Chondrocyte (in vitro differentiated cells): ENCODE measurements at regions not wholly inside any gene's neighbourhood (a gene's known extent, or its start where the extent isn't known, plus 50 kb on each side); places are given as distances from the start of the nearest gene placed in this dataset.

Experiments
- DNase-seq: peaks from one replicate; pipeline ENCODE4 v3.0.0; 2021; ENCODE audit warnings: mixed read lengths, low spot score
- H3K27ac Mint-ChIP-seq: one replicate; pipeline ENCODE4 v1.8.0; 2021; ENCODE audit warnings: mild to moderate bottlenecking, moderate library complexity, mixed read lengths; ENCODE audit not compliant: unreplicated experiment
- H3K27me3 Mint-ChIP-seq: 2 replicates; pipeline ENCODE4 v1.8.0; 2021; ENCODE audit warnings: low read depth, mixed read lengths
- H3K36me3 Mint-ChIP-seq: 2 replicates; pipeline ENCODE4 v1.8.0; 2021; ENCODE audit warnings: low read depth, mixed read lengths
- H3K4me1 Mint-ChIP-seq: 2 replicates; pipeline ENCODE4 v1.8.0; 2021; ENCODE audit warnings: low read depth, mild to moderate bottlenecking, mixed read lengths
- H3K4me3 Mint-ChIP-seq: one replicate; pipeline ENCODE4 v1.8.0; 2021; ENCODE audit warnings: mild to moderate bottlenecking, moderate library complexity, mixed read lengths; ENCODE audit not compliant: unreplicated experiment
- H3K9me3 Mint-ChIP-seq: 2 replicates; pipeline ENCODE4 v1.8.0; 2021; ENCODE audit warnings: low read depth, mixed read lengths
- CTCF ChIP-seq: fragments of 200-600 bp; sonication (generic); IDR thresholded peaks from 2 replicates; pipeline ENCODE4 v1.5.0; 2021; ENCODE audit warnings: antibody characterized with exemption, mild to moderate bottlenecking, moderate library complexity

GRCh38 chr15:72962054-72962702 lies 90.1 kb upstream of the NEO1 start:
- peaks cover 20% of the 10 kb centered on the region for H3K9me3 Mint-ChIP-seq
- no peak overlapping the region for H3K27ac Mint-ChIP-seq
- H3K4me3 Mint-ChIP-seq, result no peak overlapping the region
- H3K4me1 Mint-ChIP-seq, result no peaks in the 10 kb centered on the region
- H3K27me3 Mint-ChIP-seq, result peaks cover 5% of the 10 kb centered on the region
- DNase-seq, result no peak
- no peak for TF ChIP-seq CTCF
- peaks cover under 1% of the 10 kb centered on the region for H3K36me3 Mint-ChIP-seq

- peaks cover 20% of the 10 kb centered on the region for H3K9me3 Mint-ChIP-seq
- H3K36me3 Mint-ChIP-seq, result peaks cover 2% of the 10 kb centered on the region
- peaks cover 8% of the 10 kb centered on the region for H3K27me3 Mint-ChIP-seq
- H3K27ac Mint-ChIP-seq, result no peak overlapping the region
- TF ChIP-seq CTCF, result no peak
- no peaks in the 10 kb centered on the region for H3K4me1 Mint-ChIP-seq
- no peak for DNase-seq
- H3K4me3 Mint-ChIP-seq, result no peak overlapping the region
Observed at GRCh38 chr15:72961346-72961745, 90.9 kb upstream of the NEO1 start.

DNA sequence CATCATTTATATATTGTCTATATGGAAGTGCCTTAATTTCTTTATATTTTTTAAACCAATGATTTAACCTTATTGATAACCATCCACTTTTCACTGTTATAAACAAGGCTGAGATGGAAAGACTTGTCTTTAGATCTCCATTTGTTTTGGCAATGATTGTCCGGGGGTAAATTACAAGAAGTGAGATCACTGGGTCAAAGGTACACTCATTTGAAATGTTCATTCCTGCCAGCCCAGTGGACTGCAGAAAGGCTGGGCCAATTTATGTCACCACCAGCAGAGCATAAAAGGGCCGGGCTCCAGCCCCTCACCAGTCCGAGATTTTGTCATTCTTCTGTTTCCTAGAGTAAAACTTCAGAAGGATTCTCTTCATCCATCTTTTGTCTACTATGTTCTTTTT lies 93.6 kb upstream of the NEO1 start:
- TF ChIP-seq CTCF, result no peak
- H3K9me3 Mint-ChIP-seq, result peaks cover 12% of the 10 kb centered on the region
- peaks cover 17% of the 10 kb centered on the region for H3K27me3 Mint-ChIP-seq
- no peak overlapping the region for H3K4me3 Mint-ChIP-seq
- H3K36me3 Mint-ChIP-seq, result peaks cover 3% of the 10 kb centered on the region
- no peaks in the 10 kb centered on the region for H3K4me1 Mint-ChIP-seq
- DNase-seq, result no peak
- no peak overlapping the region for H3K27ac Mint-ChIP-seq

GRCh38 chr15:72953306-72953705 lies 99.0 kb upstream of the NEO1 start:
- Mint-ChIP-seq H3K4me3 (no peak overlapping the region), H3K27me3 (peaks cover 32% of the 10 kb centered on the region), H3K27ac (no peak overlapping the region), H3K4me1 (no peaks in the 10 kb centered on the region), H3K36me3 (peaks cover 5% of the 10 kb centered on the region), H3K9me3 (peaks cover 8% of the 10 kb centered on the region)
- DNase-seq, result no peak
- TF ChIP-seq CTCF, result no peak

- H3K4me1 Mint-ChIP-seq, result no peaks in the 10 kb centered on the region
- H3K4me3 Mint-ChIP-seq, result no peak overlapping the region
- peaks cover 31% of the 10 kb centered on the region for H3K27me3 Mint-ChIP-seq
- H3K36me3 Mint-ChIP-seq, result peaks cover 5% of the 10 kb centered on the region
- TF ChIP-seq CTCF, result no peak
- DNase-seq, result no peak
- H3K27ac Mint-ChIP-seq, result no peak overlapping the region
- peaks cover 11% of the 10 kb centered on the region for H3K9me3 Mint-ChIP-seq
Observed at GRCh38 chr15:72952151-72952550, 100.1 kb upstream of the NEO1 start.
